Dermis blood vessel endothelial cell (primary cell): ENCODE measurements at regions not wholly inside any gene's neighbourhood (a gene's known extent, or its start where the extent isn't known, plus 50 kb on each side); places are given as distances from the start of the nearest gene placed in this dataset.
A peak's percentile ranks its signal among the peaks of the same experiment; 100 is the strongest.
"Not testable (repeated sequence)": the region's sequence is repeated elsewhere in the genome, so short reads cannot be mapped to it uniquely, and the experiment has no call there.

ENCODE experiments used
- DNase-seq: peaks from one replicate; pipeline ENCODE4 v3.0.0; 2010

DNA sequence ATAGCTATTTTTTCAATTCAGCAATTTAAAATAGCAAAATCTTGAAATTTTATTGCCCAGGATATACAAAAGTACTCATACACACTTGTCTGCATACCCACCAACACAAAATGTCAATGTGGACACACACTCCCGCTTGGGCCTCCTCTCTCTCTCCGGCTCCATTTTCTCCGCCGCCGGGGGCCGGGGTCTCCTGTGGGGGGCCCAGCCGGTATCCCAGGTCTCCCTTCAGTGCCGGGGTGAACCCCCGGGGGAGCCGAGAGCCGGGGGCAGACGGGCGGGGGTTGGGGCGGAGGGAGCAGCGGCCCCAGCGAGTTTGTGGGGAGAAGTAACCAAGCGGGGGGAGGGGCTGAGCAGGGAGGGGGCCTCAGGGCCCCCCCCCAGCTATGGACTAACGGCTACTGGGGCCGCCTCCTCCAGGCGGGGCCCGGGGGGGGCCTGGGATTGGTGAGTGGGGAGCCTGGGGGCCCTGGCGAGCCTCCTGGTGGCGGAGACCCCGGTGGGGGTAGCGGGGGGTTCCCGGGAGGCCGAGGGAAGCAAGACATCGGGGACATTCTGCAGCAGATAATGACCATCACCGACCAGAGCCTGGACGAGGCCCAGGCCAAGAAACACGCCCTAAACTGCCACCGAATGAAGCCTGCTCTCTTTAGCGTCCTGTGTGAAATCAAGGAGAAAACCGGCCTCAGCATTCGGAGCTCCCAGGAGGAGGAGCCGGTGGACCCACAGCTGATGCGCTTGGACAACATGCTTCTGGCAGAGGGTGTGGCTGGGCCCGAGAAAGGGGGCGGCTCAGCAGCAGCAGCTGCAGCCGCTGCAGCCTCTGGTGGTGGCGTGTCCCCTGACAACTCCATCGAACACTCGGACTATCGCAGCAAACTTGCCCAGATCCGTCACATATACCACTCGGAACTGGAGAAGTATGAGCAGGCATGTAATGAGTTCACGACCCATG is 56.6 kb downstream of the CHST2 start:
- not testable (repeated sequence) for DNase-seq

DNA sequence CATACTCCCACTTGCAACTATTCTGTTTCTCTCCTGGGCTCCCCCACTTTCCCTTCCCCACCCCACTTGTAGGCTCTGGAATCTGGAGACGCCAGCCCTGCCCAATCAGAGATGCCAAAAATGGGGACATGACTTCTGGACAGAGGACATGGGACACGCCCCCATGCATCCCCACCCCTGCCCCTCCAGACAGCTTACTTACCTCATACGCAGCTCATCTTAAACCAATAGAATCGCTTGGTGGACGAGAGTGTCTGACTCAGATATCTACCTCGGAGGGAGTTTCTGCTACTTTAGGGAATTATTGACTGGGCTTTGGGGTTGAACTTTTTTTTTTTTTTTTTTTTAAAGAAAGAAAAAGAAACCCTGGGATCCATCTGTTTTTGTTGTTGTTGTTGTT is 58.4 kb downstream of the CHST2 start:
- DNase-seq, result not testable (repeated sequence)

GRCh38 chr3:143178775-143179548 is 59.4 kb downstream of the CHST2 start:
- not testable (repeated sequence) for DNase-seq

- no peak for DNase-seq
Observed at GRCh38 chr3:143179603-143180002, 60.0 kb downstream of the CHST2 start.

GRCh38 chr3:143180860-143181259 is 61.3 kb downstream of the CHST2 start:
- DNase-seq, result not testable (repeated sequence)

GRCh38 chr3:143181977-143182376 is 62.4 kb downstream of the CHST2 start:
- not testable (repeated sequence) for DNase-seq

DNA sequence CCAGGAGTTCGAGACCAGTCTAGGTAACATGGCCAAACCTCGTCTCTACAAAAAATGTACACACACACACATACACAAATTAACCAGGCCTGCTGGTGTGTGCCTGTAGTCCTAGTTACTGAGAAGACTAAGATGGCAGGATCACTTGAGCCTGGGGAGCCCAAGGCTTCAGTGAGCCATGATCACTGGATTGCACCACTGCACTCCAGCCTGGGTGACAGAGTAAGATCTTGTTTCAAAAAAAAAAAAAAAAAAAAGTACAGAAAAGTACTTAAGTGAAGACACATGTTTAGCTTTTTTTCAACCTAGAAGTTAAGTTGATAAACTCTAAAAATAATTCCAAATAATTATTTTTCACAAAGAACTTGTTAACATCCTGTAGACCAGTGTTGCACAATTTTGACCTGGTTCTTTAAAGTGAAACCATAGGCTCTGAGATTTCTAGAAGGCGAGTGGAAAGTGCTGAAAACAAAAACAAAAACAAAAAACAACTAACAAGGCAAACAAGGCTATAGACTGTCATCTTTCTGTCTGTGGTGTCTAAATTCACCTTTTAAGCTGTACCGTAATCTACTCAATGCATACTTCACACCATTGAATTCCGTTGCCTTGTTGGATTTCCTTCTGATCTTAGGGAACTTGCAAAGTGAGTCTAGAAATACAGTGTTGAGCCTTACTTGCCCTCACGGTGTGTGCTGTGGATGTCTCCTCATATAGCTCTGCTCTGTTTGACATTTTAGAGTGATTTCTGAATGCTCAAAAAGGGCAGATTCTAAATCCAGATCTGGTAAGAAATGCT is 63.5 kb downstream of the CHST2 start:
- no peak for DNase-seq

GRCh38 chr3:143183665-143183964 is 64.0 kb downstream of the CHST2 start:
- no peak for DNase-seq

- DNase-seq, result no peak
Observed at GRCh38 chr3:143184099-143184498, 64.5 kb downstream of the CHST2 start.

DNA sequence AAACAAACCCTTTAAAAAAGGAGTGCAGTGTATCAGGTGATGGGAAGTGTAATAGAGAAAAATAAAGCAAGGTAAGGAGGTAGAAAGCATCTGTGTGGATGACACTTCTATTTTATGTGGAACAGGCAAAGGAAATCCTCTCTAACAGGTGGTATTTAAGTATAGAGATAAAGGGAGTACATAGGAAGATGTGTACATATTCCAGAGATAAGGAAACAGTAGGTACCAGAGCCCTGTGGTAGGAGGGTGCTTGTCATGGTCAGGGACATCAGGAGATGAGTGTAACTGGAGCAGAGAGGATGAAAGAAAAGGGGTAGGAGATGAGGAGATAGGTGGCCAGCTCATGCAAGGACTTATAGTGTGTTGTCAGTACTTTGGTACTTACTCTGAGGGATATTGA is 65.8 kb downstream of the CHST2 start:
- DNase-seq, result no peak

DNA sequence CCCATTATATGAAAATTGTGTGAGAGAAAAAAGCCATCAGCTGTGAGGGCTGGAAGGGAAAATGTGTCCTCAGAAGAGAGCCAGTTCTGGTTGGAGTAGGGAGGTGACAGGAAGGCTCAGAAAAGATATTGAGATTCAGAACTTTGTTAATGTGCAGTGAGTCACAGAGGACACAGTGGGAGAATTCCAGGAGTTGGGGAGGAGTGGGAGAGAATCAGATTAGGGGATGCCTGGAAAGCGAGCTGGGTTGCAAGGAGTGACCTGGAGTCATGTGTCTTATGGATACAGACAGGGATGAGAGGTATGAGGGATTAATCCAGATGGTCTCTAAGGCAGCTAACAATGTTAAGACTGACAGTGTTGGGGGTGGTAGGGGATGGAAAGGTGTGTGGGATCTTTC is 67.5 kb downstream of the CHST2 start:
- no peak for DNase-seq

GRCh38 chr3:143188881-143189280 is 69.3 kb downstream of the CHST2 start:
- DNase-seq, result no peak

DNA sequence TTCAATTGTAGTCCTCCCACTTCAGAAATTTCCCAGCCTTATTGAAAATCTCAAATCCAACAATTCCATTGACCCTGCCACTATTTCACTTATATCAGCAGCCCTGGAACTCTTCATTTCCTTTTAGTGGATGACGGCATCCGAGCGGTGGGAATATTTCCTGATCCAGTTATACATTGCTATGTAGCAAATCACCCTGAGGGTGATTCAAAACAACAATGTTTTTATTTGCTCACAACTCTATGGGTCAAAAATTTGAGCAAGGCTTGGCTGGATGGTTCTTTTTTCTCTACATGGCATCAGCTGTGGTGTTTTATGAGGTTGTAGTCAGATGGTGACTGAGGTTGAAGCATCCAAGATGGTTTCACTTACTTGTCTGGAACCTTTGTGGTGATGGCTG is 70.5 kb downstream of the CHST2 start:
- peak; percentile 28 for DNase-seq

- DNase-seq, result no peak
Observed at GRCh38 chr3:143192193-143192592, 72.6 kb downstream of the CHST2 start.

- DNase-seq, result no peak
Observed at GRCh38 chr3:143200001-143200924, 80.7 kb downstream of the CHST2 start.

DNA sequence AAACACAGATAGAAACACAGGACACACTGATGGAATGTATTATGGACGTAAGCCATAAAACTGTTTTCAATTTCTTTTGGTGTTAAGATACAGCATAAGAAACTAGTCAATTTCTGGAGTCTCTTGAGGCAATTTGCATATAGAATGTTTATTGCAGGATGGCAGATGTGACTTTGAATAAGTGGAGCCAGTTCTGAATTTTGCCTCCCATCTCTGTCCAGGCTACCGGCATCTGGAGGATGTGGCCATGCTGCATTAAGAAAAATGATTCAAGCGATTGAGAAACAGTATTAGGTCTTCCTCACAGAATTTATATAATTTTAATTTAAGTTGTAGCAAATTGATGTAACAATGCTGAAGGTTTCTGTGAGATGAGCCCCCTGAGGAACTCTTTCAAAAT is 81.5 kb downstream of the CHST2 start:
- no peak for DNase-seq

DNA sequence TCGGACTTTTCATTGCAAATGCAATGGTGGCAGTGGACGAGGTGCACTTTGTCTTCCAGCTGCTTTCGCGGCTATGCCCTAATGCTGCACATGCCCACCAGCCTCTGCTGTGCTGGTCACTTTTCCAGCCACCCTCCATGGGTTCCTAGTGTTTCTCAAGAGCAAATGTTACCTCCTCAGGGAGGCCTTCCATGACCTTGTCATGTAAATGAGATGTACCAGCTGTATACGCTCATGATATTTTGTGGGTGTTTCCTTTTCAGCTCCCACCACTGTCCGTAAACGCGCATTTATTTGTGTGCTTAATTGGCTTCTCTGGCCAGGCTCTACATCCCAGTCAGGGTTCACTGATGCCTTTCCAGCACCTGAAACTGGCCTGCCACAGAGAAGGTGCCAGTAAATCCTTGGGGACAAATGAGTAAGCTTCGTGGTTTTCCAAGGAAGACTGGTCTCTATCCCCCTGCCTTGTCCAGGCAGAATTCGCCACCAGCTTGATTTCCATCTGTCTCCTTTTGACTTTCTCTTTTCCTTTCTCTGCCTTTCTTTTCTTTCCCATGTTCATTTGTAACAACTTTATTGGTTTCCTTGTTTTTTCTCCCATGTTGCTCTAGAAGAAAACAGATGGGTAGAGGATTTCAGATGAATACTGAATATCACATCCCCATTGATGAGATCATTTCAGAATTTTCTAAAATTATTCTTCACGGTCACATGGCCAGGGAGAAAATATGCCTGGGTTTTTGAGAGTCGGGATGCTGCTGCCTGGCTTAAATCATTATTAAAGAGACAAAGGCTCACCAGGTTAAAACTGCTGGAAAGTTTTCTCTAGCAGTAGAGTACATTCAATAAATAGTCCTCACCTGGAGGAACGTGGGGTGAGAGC is 82.5 kb downstream of the CHST2 start:
- DNase-seq, result no peak

GRCh38 chr3:143203142-143203541 is 83.6 kb downstream of the CHST2 start:
- DNase-seq, result no peak

DNA sequence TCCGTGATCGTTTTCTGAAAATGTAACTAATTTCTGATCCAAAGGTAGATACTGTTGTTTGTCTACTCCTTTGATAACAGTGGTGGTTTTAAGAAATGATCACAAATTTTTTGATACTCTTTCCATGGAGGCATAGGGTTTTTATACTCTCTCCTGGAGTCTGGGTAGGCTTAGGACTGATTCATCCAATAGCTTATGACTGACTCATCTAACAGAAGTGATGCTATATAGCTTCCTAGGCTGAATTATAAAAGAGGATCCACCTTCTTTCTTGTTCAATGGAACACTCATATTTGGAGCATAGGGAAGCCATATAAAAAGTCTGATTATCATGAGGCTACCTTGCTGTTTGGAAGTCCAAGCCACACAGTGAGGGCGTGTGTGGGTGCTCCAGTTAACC is 84.3 kb downstream of the CHST2 start:
- DNase-seq, result no peak

DNA sequence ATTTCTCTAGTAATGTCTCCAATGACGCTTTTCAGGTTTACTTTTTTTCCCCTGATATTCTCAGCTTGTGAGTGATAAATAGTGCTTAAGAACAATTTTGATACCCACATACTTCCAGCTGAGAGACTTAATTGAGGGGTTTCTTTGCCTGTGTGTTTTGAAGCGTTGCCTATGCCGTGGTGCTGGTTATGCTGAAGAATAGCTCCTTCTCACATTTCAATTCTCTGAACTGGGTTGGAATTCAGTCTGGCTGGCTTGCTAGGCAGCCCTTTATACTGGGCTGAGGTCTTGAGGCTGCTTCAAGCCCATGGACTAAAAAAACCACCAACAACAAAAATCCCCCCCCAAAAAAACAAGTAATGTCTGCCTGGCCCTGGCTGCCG is 87.4 kb downstream of the CHST2 start:
- no peak for DNase-seq
